ENCODE measurements at regions not wholly inside any gene's neighbourhood (a gene's known extent, or its start where the extent isn't known, plus 50 kb on each side); places are given as distances from the start of the nearest gene placed in this dataset.

GRCh38 chr6:56366141-56366852 lies 118.9 kb upstream of the COL21A1 start:
- no peak for ATAC-seq
- Mint-ChIP-seq H3K36me3 (ENCODE audit: low read depth) (no peaks in the 10 kb centered on the region), H3K27ac (no peak overlapping the region), H3K4me3 (no peak overlapping the region), H3K9me3 (no peaks in the 10 kb centered on the region), H3K4me1 (peaks cover 3% of the 10 kb centered on the region), H3K27me3 (no peaks in the 10 kb centered on the region)
- DNase-seq, result no peak

- Mint-ChIP-seq H3K27me3 (no peaks in the 10 kb centered on the region), H3K36me3 (ENCODE audit: low read depth) (no peaks in the 10 kb centered on the region), H3K4me1 (no peaks in the 10 kb centered on the region), H3K4me3 (no peak overlapping the region), H3K9me3 (no peaks in the 10 kb centered on the region), H3K27ac (no peak overlapping the region)
- no peak for DNase-seq
- no peak for ATAC-seq
Observed at GRCh38 chr6:56364827-56365339, 117.5 kb upstream of the COL21A1 start.

- H3K4me3 Mint-ChIP-seq, result no peak overlapping the region
- DNase-seq (no peak), ATAC-seq (no peak)
- no peak overlapping the region for H3K27ac Mint-ChIP-seq
- no peaks in the 10 kb centered on the region for H3K27me3 Mint-ChIP-seq
- H3K4me1 Mint-ChIP-seq, result no peaks in the 10 kb centered on the region
- no peaks in the 10 kb centered on the region for H3K9me3 Mint-ChIP-seq
- no peaks in the 10 kb centered on the region for H3K36me3 Mint-ChIP-seq (ENCODE audit: low read depth)
Observed at GRCh38 chr6:56364431-56364826, 117.0 kb upstream of the COL21A1 start.

DNA sequence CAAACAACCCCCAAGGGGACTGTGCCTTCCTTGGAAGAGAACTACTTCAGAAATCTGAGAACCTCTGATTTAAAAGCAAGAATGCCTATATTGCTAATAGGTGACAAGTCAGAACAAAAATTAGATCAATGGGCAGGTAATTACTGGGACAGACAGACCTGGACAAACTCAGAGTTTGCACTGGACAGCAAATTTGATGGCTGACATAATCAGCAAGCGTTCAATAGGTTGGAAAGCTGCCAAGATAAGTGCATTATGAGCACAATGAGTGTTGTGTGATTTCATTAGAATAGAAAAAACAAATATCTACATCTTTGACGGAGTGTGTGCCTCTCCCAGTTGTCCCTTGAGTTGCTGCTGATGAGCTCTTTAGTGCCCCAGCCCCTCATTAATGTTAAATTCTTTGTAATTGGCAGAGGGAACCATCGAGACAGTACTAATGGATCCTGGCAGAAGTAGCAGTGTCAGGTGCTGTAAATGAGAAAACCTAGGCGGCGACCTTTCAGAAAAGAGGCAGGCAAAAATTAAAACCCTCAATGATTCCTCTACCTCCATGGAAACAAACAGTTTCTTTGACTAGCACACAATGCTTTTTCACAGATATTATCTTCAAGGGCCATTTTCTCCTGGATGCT lies 116.5 kb upstream of the COL21A1 start:
- Mint-ChIP-seq H3K4me1 (no peaks in the 10 kb centered on the region), H3K27me3 (no peaks in the 10 kb centered on the region), H3K27ac (no peak overlapping the region), H3K4me3 (no peak overlapping the region), H3K9me3 (no peaks in the 10 kb centered on the region), H3K36me3 (ENCODE audit: low read depth) (no peaks in the 10 kb centered on the region)
- DNase-seq (no peak), ATAC-seq (no peak)

- DNase-seq (no peak), ATAC-seq (no peak)
- H3K27ac Mint-ChIP-seq, result no peak overlapping the region
- no peaks in the 10 kb centered on the region for H3K27me3 Mint-ChIP-seq
- H3K9me3 Mint-ChIP-seq, result no peaks in the 10 kb centered on the region
- H3K4me3 Mint-ChIP-seq, result no peak overlapping the region
- no peaks in the 10 kb centered on the region for H3K36me3 Mint-ChIP-seq (ENCODE audit: low read depth)
- H3K4me1 Mint-ChIP-seq, result no peaks in the 10 kb centered on the region
Observed at GRCh38 chr6:56361812-56362211, 114.4 kb upstream of the COL21A1 start.

DNA sequence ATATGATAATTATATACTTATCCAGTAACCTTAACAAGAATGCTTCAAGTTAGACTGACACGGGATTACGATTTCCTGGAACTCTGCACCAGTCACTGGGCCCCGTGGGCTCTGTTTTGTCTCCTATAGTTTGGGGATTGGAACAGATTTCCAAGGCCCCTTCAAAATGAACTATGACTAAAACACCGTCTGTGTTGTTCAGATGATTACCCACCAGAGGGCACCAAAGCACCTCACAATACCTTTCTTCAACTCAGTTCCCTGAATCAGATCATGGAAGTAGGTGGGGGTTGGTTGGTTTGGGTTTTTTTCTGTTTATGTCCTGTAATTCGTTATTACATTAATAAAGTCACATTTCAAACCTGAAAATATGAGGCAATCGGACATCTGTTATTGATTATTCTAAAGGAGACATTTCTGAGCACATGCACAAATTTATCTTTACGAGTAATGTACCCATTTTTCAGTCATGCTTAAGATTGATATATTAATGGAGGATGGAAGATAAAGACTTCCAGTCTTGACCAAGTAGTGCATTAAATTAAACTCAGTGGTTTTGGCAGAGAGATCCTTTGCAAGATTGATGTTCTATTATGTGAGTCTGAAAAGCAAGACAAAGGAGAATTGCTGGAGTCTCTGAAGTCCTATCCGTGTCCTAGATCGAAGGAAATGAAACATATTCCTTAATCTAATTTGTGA lies 112.0 kb upstream of the COL21A1 start:
- no peak overlapping the region for H3K27ac Mint-ChIP-seq
- peak; percentile 52 for ATAC-seq
- H3K4me1 Mint-ChIP-seq, result no peaks in the 10 kb centered on the region
- peak; percentile 56 for DNase-seq
- no peaks in the 10 kb centered on the region for H3K9me3 Mint-ChIP-seq
- H3K4me3 Mint-ChIP-seq, result no peak overlapping the region
- H3K27me3 Mint-ChIP-seq, result no peaks in the 10 kb centered on the region
- H3K36me3 Mint-ChIP-seq (ENCODE audit: low read depth), result no peaks in the 10 kb centered on the region

GRCh38 chr6:56357616-56358373 lies 110.4 kb upstream of the COL21A1 start:
- Mint-ChIP-seq H3K4me1 (no peaks in the 10 kb centered on the region), H3K27ac (no peak overlapping the region), H3K27me3 (peaks cover 2% of the 10 kb centered on the region), H3K4me3 (no peak overlapping the region), H3K9me3 (no peaks in the 10 kb centered on the region), H3K36me3 (ENCODE audit: low read depth) (no peaks in the 10 kb centered on the region)
- ATAC-seq, result no peak
- no peak for DNase-seq

GRCh38 chr6:56356426-56356825 lies 109.0 kb upstream of the COL21A1 start:
- no peaks in the 10 kb centered on the region for H3K36me3 Mint-ChIP-seq (ENCODE audit: low read depth)
- ATAC-seq (no peak), DNase-seq (no peak)
- H3K4me3 Mint-ChIP-seq, result no peak overlapping the region
- no peaks in the 10 kb centered on the region for H3K4me1 Mint-ChIP-seq
- no peak overlapping the region for H3K27ac Mint-ChIP-seq
- H3K27me3 Mint-ChIP-seq, result peaks cover 2% of the 10 kb centered on the region
- H3K9me3 Mint-ChIP-seq, result no peaks in the 10 kb centered on the region

- Mint-ChIP-seq H3K4me3 (no peak overlapping the region), H3K27me3 (peaks cover 2% of the 10 kb centered on the region), H3K36me3 (ENCODE audit: low read depth) (no peaks in the 10 kb centered on the region), H3K27ac (no peak overlapping the region), H3K9me3 (no peaks in the 10 kb centered on the region), H3K4me1 (no peaks in the 10 kb centered on the region)
- DNase-seq (no peak), ATAC-seq (no peak)
Observed at GRCh38 chr6:56353860-56354259, 106.5 kb upstream of the COL21A1 start.

DNA sequence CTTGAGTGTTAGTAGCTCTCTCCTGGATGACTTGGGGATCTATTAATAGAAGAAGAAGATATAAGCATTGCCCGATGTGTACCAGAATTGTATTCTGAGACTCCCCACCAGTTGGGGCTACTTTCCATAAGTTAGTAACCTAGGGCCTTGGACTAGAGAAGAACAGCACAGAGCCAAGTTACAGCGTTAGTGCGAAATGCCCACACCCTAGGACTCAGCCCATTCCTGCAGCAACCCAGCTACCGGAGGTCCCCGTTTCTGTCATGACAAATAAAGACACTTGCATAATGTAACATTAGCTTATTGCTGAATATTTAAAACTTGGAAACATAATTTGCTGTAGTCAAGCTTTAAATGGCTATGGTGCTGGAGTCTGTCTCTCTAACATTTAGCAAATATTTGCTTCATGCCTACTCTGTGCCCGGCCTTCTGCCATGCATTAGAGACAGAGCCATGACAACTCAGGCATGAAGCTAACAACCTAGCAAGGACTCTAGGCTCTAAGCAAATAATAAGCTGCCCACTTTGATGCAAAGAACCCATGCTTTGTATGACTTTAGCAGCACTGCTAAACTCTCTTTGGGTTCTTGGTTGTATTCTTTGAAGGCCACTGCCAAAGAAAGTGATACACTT lies 103.4 kb upstream of the COL21A1 start:
- Mint-ChIP-seq H3K4me3 (no peak overlapping the region), H3K36me3 (ENCODE audit: low read depth) (no peaks in the 10 kb centered on the region), H3K4me1 (no peaks in the 10 kb centered on the region), H3K9me3 (no peaks in the 10 kb centered on the region), H3K27me3 (peaks cover 11% of the 10 kb centered on the region), H3K27ac (no peak overlapping the region)
- ATAC-seq, result no peak
- no peak for DNase-seq

GRCh38 chr6:56349194-56349593 lies 101.8 kb upstream of the COL21A1 start:
- DNase-seq (no peak), ATAC-seq (no peak)
- no peak overlapping the region for H3K27ac Mint-ChIP-seq
- H3K4me3 Mint-ChIP-seq, result no peak overlapping the region
- H3K27me3 Mint-ChIP-seq, result peaks cover 11% of the 10 kb centered on the region
- no peaks in the 10 kb centered on the region for H3K9me3 Mint-ChIP-seq
- no peaks in the 10 kb centered on the region for H3K36me3 Mint-ChIP-seq (ENCODE audit: low read depth)
- no peaks in the 10 kb centered on the region for H3K4me1 Mint-ChIP-seq

- H3K27me3 Mint-ChIP-seq, result peaks cover 10% of the 10 kb centered on the region
- H3K4me1 Mint-ChIP-seq, result no peaks in the 10 kb centered on the region
- DNase-seq, result no peak
- no peak for ATAC-seq
- H3K4me3 Mint-ChIP-seq, result no peak overlapping the region
- no peaks in the 10 kb centered on the region for H3K36me3 Mint-ChIP-seq (ENCODE audit: low read depth)
- H3K27ac Mint-ChIP-seq, result no peak overlapping the region
- no peaks in the 10 kb centered on the region for H3K9me3 Mint-ChIP-seq
Observed at GRCh38 chr6:56348578-56348977, 101.2 kb upstream of the COL21A1 start.

DNA sequence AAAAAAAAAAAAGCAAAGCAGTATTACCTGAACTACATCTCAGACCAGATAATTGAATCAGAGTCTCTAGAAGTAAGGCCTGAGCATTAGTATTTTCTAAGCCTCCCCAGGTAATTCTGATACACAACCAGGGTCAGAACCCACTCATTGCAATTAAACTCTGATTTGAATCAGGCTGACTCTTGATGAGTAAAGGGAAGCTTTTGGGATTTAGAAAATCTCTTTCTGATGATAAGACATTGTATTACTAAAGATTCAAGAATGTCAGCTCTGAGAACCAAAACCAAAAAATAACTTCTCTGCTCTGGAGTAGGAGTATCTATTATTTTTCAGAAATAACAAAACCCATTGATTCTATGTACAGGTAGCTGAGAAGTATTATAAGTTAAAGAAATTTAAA lies 100.1 kb upstream of the COL21A1 start:
- Mint-ChIP-seq H3K27ac (no peak overlapping the region), H3K4me3 (no peak overlapping the region), H3K27me3 (peaks cover 9% of the 10 kb centered on the region), H3K4me1 (no peaks in the 10 kb centered on the region), H3K36me3 (ENCODE audit: low read depth) (no peaks in the 10 kb centered on the region), H3K9me3 (no peaks in the 10 kb centered on the region)
- DNase-seq (no peak), ATAC-seq (no peak)

DNA sequence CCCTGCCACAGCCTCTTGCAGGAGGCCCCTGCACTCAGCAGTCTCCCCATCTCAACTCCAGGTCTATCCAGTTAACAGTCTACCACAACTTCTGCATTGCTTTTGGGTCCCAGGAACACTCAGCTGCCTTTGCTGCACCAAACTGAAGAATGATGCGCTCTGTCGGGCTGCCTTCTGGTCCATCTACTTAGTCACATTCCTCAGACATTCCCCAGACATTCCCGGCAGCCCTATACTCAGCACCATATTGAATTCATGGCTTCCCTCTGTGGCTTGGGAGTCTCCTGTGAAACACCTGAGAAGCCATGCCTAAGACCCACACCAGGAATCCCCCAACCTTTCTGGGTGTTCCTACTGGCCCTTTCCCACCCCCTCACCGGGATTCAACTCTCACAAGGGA lies 99.6 kb upstream of the COL21A1 start:
- Mint-ChIP-seq H3K27me3 (peaks cover 9% of the 10 kb centered on the region), H3K4me3 (no peak overlapping the region), H3K27ac (no peak overlapping the region), H3K9me3 (no peaks in the 10 kb centered on the region), H3K4me1 (no peaks in the 10 kb centered on the region), H3K36me3 (ENCODE audit: low read depth) (no peaks in the 10 kb centered on the region)
- ATAC-seq (no peak), DNase-seq (no peak)
